HG02870 (cell line): ENCODE measurements at regions not wholly inside any gene's neighbourhood (a gene's known extent, or its start where the extent isn't known, plus 50 kb on each side); places are given as distances from the start of the nearest gene placed in this dataset.
"Not testable (repeated sequence)": the region's sequence is repeated elsewhere in the genome, so short reads cannot be mapped to it uniquely, and the experiment has no call there.

Experiments used
- ATAC-seq: cut with Tn5 transposase; IDR thresholded peaks from one replicate; pipeline ENCODE4 v1.9.1; 2021; ENCODE audit warnings: mild to moderate bottlenecking, moderate library complexity; ENCODE audit not compliant: unreplicated experiment

GRCh38 chr13:111575276-111575675 lies 254.8 kb downstream of the TEX29 start:
- no peak for ATAC-seq

GRCh38 chr13:111575719-111576118 lies 255.3 kb downstream of the TEX29 start:
- ATAC-seq: no peak

GRCh38 chr13:111577208-111577828 lies 256.9 kb downstream of the TEX29 start:
- no peak for ATAC-seq

GRCh38 chr13:111577956-111578605 lies 257.6 kb downstream of the TEX29 start:
- ATAC-seq: no peak

- ATAC-seq: no peak
Measured at GRCh38 chr13:111584101-111584672, 263.7 kb downstream of the TEX29 start.

GRCh38 chr13:111584870-111585269 lies 264.4 kb downstream of the TEX29 start:
- no peak for ATAC-seq

GRCh38 chr13:111586291-111586690 lies 265.8 kb downstream of the TEX29 start:
- ATAC-seq: no peak

GRCh38 chr13:111587249-111587648 lies 266.8 kb downstream of the TEX29 start:
- no peak for ATAC-seq

- ATAC-seq: no peak
Measured at GRCh38 chr13:111589321-111589720, 268.9 kb downstream of the TEX29 start.

- ATAC-seq: no peak
Measured at GRCh38 chr13:111589992-111590391, 269.6 kb downstream of the TEX29 start.

- ATAC-seq: no peak
Measured at GRCh38 chr13:111590796-111591195, 270.4 kb downstream of the TEX29 start.

- ATAC-seq: not testable (repeated sequence)
Measured at GRCh38 chr13:111593490-111593889, 273.0 kb downstream of the TEX29 start.

GRCh38 chr13:111594606-111595005 lies 274.2 kb downstream of the TEX29 start:
- no peak for ATAC-seq

- no peak for ATAC-seq
Measured at GRCh38 chr13:111595276-111595675, 274.8 kb downstream of the TEX29 start.

GRCh38 chr13:111595791-111596190 lies 275.3 kb downstream of the TEX29 start:
- no peak for ATAC-seq

GRCh38 chr13:111597191-111597611 lies 276.8 kb downstream of the TEX29 start:
- ATAC-seq: no peak

- no peak for ATAC-seq
Measured at GRCh38 chr13:111597618-111598017, 277.2 kb downstream of the TEX29 start.

- no peak for ATAC-seq
Measured at GRCh38 chr13:111598747-111599146, 278.3 kb downstream of the TEX29 start.

GRCh38 chr13:111599791-111600190 lies 279.3 kb downstream of the TEX29 start:
- ATAC-seq: no peak

- ATAC-seq: no peak
Measured at GRCh38 chr13:111602874-111603273, 282.4 kb downstream of the TEX29 start.

- no peak for ATAC-seq
Measured at GRCh38 chr13:111604097-111604496, 283.7 kb downstream of the TEX29 start.

GRCh38 chr13:111608556-111608955 lies 288.1 kb downstream of the TEX29 start:
- ATAC-seq: no peak
